K562 (cell line): ENCODE measurements at regions not wholly inside any gene's neighbourhood (a gene's known extent, or its start where the extent isn't known, plus 50 kb on each side); places are given as distances from the start of the nearest gene placed in this dataset.

Source experiments
- ATAC-seq: fragments of 200-7000 bp; cut with Tn5 transposase; 3 replicates; pipeline ENCODE4 v1.9.1; 2020; ENCODE audit warnings: moderate library complexity
- BruUV-seq: library from RNA; stranded (reverse); fragments of 400-500 nt; replicated peaks from 2 replicates; lab custom pipeline; 2021; lab: Mats Ljungman, UMichigan
- CTCF ChIA-PET: fragments of 300-600 bp; formaldehyde crosslinking; extraction: SDS; loops from one replicate; lab custom pipeline; 2021; ENCODE audit warnings: low intra/inter-chr PET ratio; lab: Yijun Ruan, JAX
- POLR2A ChIA-PET: fragments of 300-600, 350-650 bp; sonication (Branson Sonifier 250); formaldehyde crosslinking; extraction: SDS; loops from one replicate; lab custom pipeline; 2021; ENCODE audit warnings: antibody characterized with exemption, inconsistent platforms; lab: Yijun Ruan, JAX
- DNase-seq, 4 experiments: peaks; one replicate each; pipeline versions ENCODE4 v3.0.0 to v3.0.0-alpha.2; 2011 to 2018; ENCODE audit warnings: low spot score in 3 of 4, mixed read lengths in 3 of 4; ENCODE audit errors: extremely low read depth in 1 of 4
- FAIRE-seq: peaks from 2 replicates; lab custom pipeline; 2011; peaks lifted over from hg19 to GRCh38; lab: Jason Lieb, UNC
- H2AFZ ChIP-seq: 2 replicates; pipeline ENCODE4 v1.6.0; 2011; ENCODE audit warnings: low read depth, low read length, control low read depth, inconsistent platforms
- H3K27ac ChIP-seq: fragments of 200-600 bp; 3 replicates; pipeline ENCODE4 v1.8.0; 2011; ENCODE audit warnings: low read depth, mild to moderate bottlenecking, control low read depth, inconsistent platforms, low read length, moderate library complexity, mixed read lengths; ENCODE audit errors: extremely low read depth
- H3K27me3 ChIP-seq, 2 experiments: fragments of 300-600 bp in 1 of 2; 2 replicates in 1 of 2; 3 replicates in 1 of 2; pipeline versions ENCODE4 v1.6.0 to v1.8.0; 2011; ENCODE audit warnings: inconsistent platforms in 2 of 2, low read length in 2 of 2, mild to moderate bottlenecking in 1 of 2, mixed read lengths in 1 of 2, moderate library complexity in 1 of 2; ENCODE audit not compliant: control insufficient read depth in 2 of 2, insufficient read depth in 2 of 2
- H3K36me3 ChIP-seq: fragments of 300-600 bp; 3 replicates; pipeline ENCODE4 v1.8.0; 2011; ENCODE audit warnings: mild to moderate bottlenecking, low read length, inconsistent platforms; ENCODE audit not compliant: control insufficient read depth, insufficient read depth
- H3K4me1 ChIP-seq, 2 experiments: fragments of 200-600 bp in 1 of 2; replicated peaks in 1 of 2; 2 replicates in 1 of 2; 3 replicates in 1 of 2; pipeline versions ENCODE4 v1.5.1 to v1.8.0; 2011; ENCODE audit warnings: inconsistent platforms in 2 of 2, low read length in 2 of 2, mild to moderate bottlenecking in 1 of 2, mixed read lengths in 1 of 2, moderate library complexity in 1 of 2; ENCODE audit not compliant: control insufficient read depth in 2 of 2, insufficient read depth in 2 of 2
- H3K4me2 ChIP-seq: 2 replicates; pipeline ENCODE4 v1.6.1; 2011; ENCODE audit warnings: low read length, control low read depth, inconsistent platforms, mixed read lengths; ENCODE audit not compliant: insufficient read depth
- H3K4me3 ChIP-seq: fragments of 200-600 bp; sonication (generic), shearing (Covaris generic); 2 replicates; pipeline ENCODE4 v1.5.1; 2016; ENCODE audit warnings: control low read depth, inconsistent platforms
- H3K79me2 ChIP-seq: fragments of 200-600 bp; 3 replicates; pipeline ENCODE4 v1.8.0; 2011; ENCODE audit warnings: low read length, inconsistent platforms; ENCODE audit not compliant: control insufficient read depth, insufficient read depth
- H3K9ac ChIP-seq, 2 experiments: 2 replicates each; pipeline versions ENCODE4 v1.6.0 to v1.6.1; 2011; ENCODE audit warnings: low read depth in 2 of 2, low read length in 2 of 2, control low read depth in 1 of 2, inconsistent platforms in 1 of 2, mild to moderate bottlenecking in 1 of 2, mixed read lengths in 1 of 2; ENCODE audit not compliant: insufficient read depth in 1 of 2
- H3K9me1 ChIP-seq: one replicate; pipeline ENCODE4 v1.6.0; 2011; ENCODE audit warnings: inconsistent platforms, mild to moderate bottlenecking, low read length, moderate library complexity; ENCODE audit not compliant: control insufficient read depth, insufficient read depth
- H3K9me3 ChIP-seq: replicated peaks from 2 replicates; pipeline ENCODE4 v1.5.1; 2011; ENCODE audit warnings: low read depth, low read length, inconsistent platforms; ENCODE audit not compliant: control insufficient read depth, insufficient read depth
- H4K20me1 ChIP-seq: replicated peaks from 2 replicates; pipeline ENCODE4 v1.6.1; 2011; ENCODE audit warnings: low read length, inconsistent platforms, mixed read lengths; ENCODE audit not compliant: control insufficient read depth, insufficient read depth
- CTCFL ChIP-seq: IDR thresholded peaks from 2 replicates; pipeline ENCODE4 v1.6.1; 2011; ENCODE audit warnings: borderline replicate concordance, low read depth, mild to moderate bottlenecking, moderate library complexity, low read length; ENCODE audit not compliant: insufficient read depth, poor library complexity, severe bottlenecking
- NR2C2 ChIP-seq, 2 experiments: fragments of 200-800 bp in 1 of 2; sonication (Bioruptor generic) in 1 of 2; sonication (generic) in 1 of 2; formaldehyde crosslinking in 1 of 2; IDR thresholded peaks; 2 replicates each; pipeline versions ENCODE4 v1.6.1 to v1.8.0; 2016 to 2022; ENCODE audit warnings: mild to moderate bottlenecking in 1 of 2, missing compliant biosample characterization in 1 of 2, missing genetic modification characterization in 1 of 2, missing genetic modification reagents in 1 of 2
- POLR2AphosphoS5 ChIP-seq: IDR thresholded peaks from 2 replicates; pipeline ENCODE4 v1.6.1; 2011; ENCODE audit warnings: mild to moderate bottlenecking, low read depth, low read length, moderate library complexity; ENCODE audit not compliant: control insufficient read depth, insufficient read depth
- RNF219 ChIP-seq: fragments of 250-450 bp; sonication (Bioruptor Pico); IDR thresholded peaks from 2 replicates; pipeline ENCODE4 v1.5.0; 2022; ENCODE audit warnings: mild to moderate bottlenecking
- SMARCC2 ChIP-seq: fragments of 450-650 bp; IDR thresholded peaks from 2 replicates; pipeline ENCODE4 v1.6.1; 2017; ENCODE audit warnings: antibody characterized with exemption, moderate library complexity, mild to moderate bottlenecking, low read depth
- SRSF9 ChIP-seq: fragments of 200-400 bp; formaldehyde crosslinking; IDR thresholded peaks from 2 replicates; pipeline ENCODE4 v1.6.1; 2017; ENCODE audit warnings: low read depth, low read length, borderline replicate concordance
- STAG1 ChIP-seq: sonication (generic); formaldehyde crosslinking; IDR thresholded peaks from 2 replicates; pipeline ENCODE4 v1.5.0; 2020; ENCODE audit warnings: missing genetic modification reagents, borderline replicate concordance
- TAF15 ChIP-seq: fragments of 200-400 bp; formaldehyde crosslinking; IDR thresholded peaks from 2 replicates; pipeline ENCODE4 v1.6.1; 2017; ENCODE audit warnings: mild to moderate bottlenecking, low read depth, low read length, moderate library complexity
- ZNF407 ChIP-seq: fragments of 450-650 bp; IDR thresholded peaks from 2 replicates; pipeline ENCODE4 v1.6.1; 2016; ENCODE audit warnings: low read depth
- WGBS: fragments of 100-300 bp; shearing (Covaris generic); methylation state at CpG from one replicate; pipeline ENCODE4 v1.1.6; 2016; ENCODE audit warnings: low coverage, mixed read lengths; ENCODE audit not compliant: insufficient coverage; ENCODE audit errors: missing lambda C conversion rate; 5-methylcytosine and 5-hydroxymethylcytosine counted together
- in situ Hi-C: fragments of 300-500 bp; cut with MboI; formaldehyde crosslinking; loops from 4 replicates; pipeline ENCODE4 v1.15.0; 2018; ENCODE audit warnings: inconsistent platforms, mixed read lengths
- intact Hi-C: fragments of 100-400 bp; cut with micrococcal nuclease; formaldehyde crosslinking; loops from 2 replicates; pipeline ENCODE4 v1.14.2; 2022

- H2AFZ ChIP-seq = no peak overlapping the region
- no peaks in the 10 kb centered on the region; the same call in none of the 2 replicates for H3K9me3 ChIP-seq
- ChIA-PET POLR2A (no interaction called here), CTCF (no interaction called here)
- H3K4me3 ChIP-seq = no peak overlapping the region
- no peaks in the 10 kb centered on the region for H3K4me1 ChIP-seq
- in situ Hi-C loops = no loop called here
- no TSS peak for BruUV-seq
- intact Hi-C loops = no loop called here
- DNase-seq = no peak
- no peak for ATAC-seq
- H3K27me3 ChIP-seq = no peaks in the 10 kb centered on the region
- no peak overlapping the region for H3K4me2 ChIP-seq
- no peaks in the 10 kb centered on the region for H4K20me1 ChIP-seq
- WGBS = 0% methylated on average over 2 of the region's 2 CpGs
- no peak overlapping the region for H3K9ac ChIP-seq
- no peak overlapping the region for H3K27ac ChIP-seq
- no peaks in the 10 kb centered on the region for H3K79me2 ChIP-seq
- FAIRE-seq = no peak
- no peaks in the 10 kb centered on the region for H3K9me1 ChIP-seq
- no peaks in the 10 kb centered on the region for H3K36me3 ChIP-seq
- TF ChIP-seq NR2C2 (CRISPR knock-in tag; IDR thresholded peaks at IDR 0.05) (no peak), NR2C2 (tag; IDR thresholded peaks at IDR 0.05) (no peak), CTCFL (no peak), SRSF9 (no peak), ZNF407 (no peak), SMARCC2 (no peak), RNF219 (CRISPR knock-in tag) (no peak), STAG1 (CRISPR knock-in tag) (no peak), POLR2AphosphoS5 (no peak), TAF15 (no peak)
- TF ChIP-seq, all 486 proteins: peak for 0
Measured at GRCh38 chr5:165163861-165164260, 1658.4 kb downstream of the MAT2B start.
